HG03565 (cell line): ENCODE measurements at regions not wholly inside any gene's neighbourhood (a gene's known extent, or its start where the extent isn't known, plus 50 kb on each side); places are given as distances from the start of the nearest gene placed in this dataset.
A peak's percentile ranks its signal among the peaks of the same experiment; 100 is the strongest.

Experiments used
- ATAC-seq: cut with Tn5 transposase; IDR thresholded peaks from one replicate; pipeline ENCODE4 v1.9.1; 2021; ENCODE audit warnings: mild to moderate bottlenecking, moderate library complexity; ENCODE audit not compliant: unreplicated experiment

GRCh38 chr3:76668653-76669052, 371.2 kb upstream of the ROBO2 start:
- ATAC-seq, result peak; percentile 48

GRCh38 chr3:76669322-76669721, 370.6 kb upstream of the ROBO2 start:
- ATAC-seq, result no peak

- ATAC-seq, result no peak
Observed at GRCh38 chr3:76673171-76673570, 366.7 kb upstream of the ROBO2 start.

- no peak for ATAC-seq
Observed at GRCh38 chr3:76679541-76679940, 360.4 kb upstream of the ROBO2 start.

GRCh38 chr3:76683256-76683655, 356.6 kb upstream of the ROBO2 start:
- no peak for ATAC-seq

GRCh38 chr3:76684946-76685345, 355.0 kb upstream of the ROBO2 start:
- ATAC-seq, result no peak

GRCh38 chr3:76685858-76686257, 354.0 kb upstream of the ROBO2 start:
- ATAC-seq, result no peak

GRCh38 chr3:76687019-76687418, 352.9 kb upstream of the ROBO2 start:
- ATAC-seq, result no peak

GRCh38 chr3:76694063-76694462, 345.8 kb upstream of the ROBO2 start:
- ATAC-seq, result no peak

GRCh38 chr3:76698136-76698706, 341.7 kb upstream of the ROBO2 start:
- ATAC-seq, result no peak

GRCh38 chr3:76699846-76700245, 340.1 kb upstream of the ROBO2 start:
- no peak for ATAC-seq

- no peak for ATAC-seq
Observed at GRCh38 chr3:76700323-76700722, 339.6 kb upstream of the ROBO2 start.

- no peak for ATAC-seq
Observed at GRCh38 chr3:76702676-76703075, 337.2 kb upstream of the ROBO2 start.

GRCh38 chr3:76715426-76715825, 324.5 kb upstream of the ROBO2 start:
- no peak for ATAC-seq

GRCh38 chr3:76723366-76723765, 316.5 kb upstream of the ROBO2 start:
- ATAC-seq, result no peak

GRCh38 chr3:76724075-76724474, 315.8 kb upstream of the ROBO2 start:
- no peak for ATAC-seq

- no peak for ATAC-seq
Observed at GRCh38 chr3:76724706-76725105, 315.2 kb upstream of the ROBO2 start.

GRCh38 chr3:76726034-76726433, 313.9 kb upstream of the ROBO2 start:
- ATAC-seq, result no peak

- no peak for ATAC-seq
Observed at GRCh38 chr3:76728426-76728825, 311.5 kb upstream of the ROBO2 start.

GRCh38 chr3:76731471-76731870, 308.4 kb upstream of the ROBO2 start:
- ATAC-seq, result no peak

- ATAC-seq, result no peak
Observed at GRCh38 chr3:76733073-76733759, 306.7 kb upstream of the ROBO2 start.

- ATAC-seq, result no peak
Observed at GRCh38 chr3:76735152-76735551, 304.7 kb upstream of the ROBO2 start.

- ATAC-seq, result no peak
Observed at GRCh38 chr3:76753599-76753998, 286.3 kb upstream of the ROBO2 start.
